ENCODE measurements at regions not wholly inside any gene's neighbourhood (a gene's known extent, or its start where the extent isn't known, plus 50 kb on each side); places are given as distances from the start of the nearest gene placed in this dataset.

- TF ChIP-seq CTCF (conservative IDR thresholded peaks at IDR 0.05 in 1 of 2, IDR thresholded peaks at IDR 0.05 in 1 of 2; ENCODE audit: extremely low read depth in 1 of 2, insufficient read depth in 1 of 2, low read depth in 1 of 2, low read length in 2 of 2) (no peak), EZH2 (IDR thresholded peaks at IDR 0.05; ENCODE audit: borderline replicate concordance, low read length) (no peak)
Observed at GRCh38 chr12:4069670-4070010, 196.4 kb upstream of the PARP11 start.
